DOHH2 (cell line): ENCODE measurements at regions not wholly inside any gene's neighbourhood (a gene's known extent, or its start where the extent isn't known, plus 50 kb on each side); places are given as distances from the start of the nearest gene placed in this dataset.

ENCODE experiments used
- H3F3A ChIP-seq: fragments of 200-600 bp; sonication (generic), shearing (Covaris generic); 2 replicates; pipeline ENCODE4 v1.6.0; 2016; ENCODE audit warnings: antibody characterized with exemption, mild to moderate bottlenecking; ENCODE audit not compliant: control insufficient read depth, insufficient read depth
- H3K27ac ChIP-seq: fragments of 200-600 bp; sonication (generic); 2 replicates; pipeline ENCODE4 v1.5.1; 2014; ENCODE audit warnings: low read depth, mild to moderate bottlenecking, low read length, moderate library complexity
- H3K27me3 ChIP-seq: fragments of 200-600 bp; sonication (generic); 2 replicates; pipeline ENCODE4 v1.6.1; 2014; ENCODE audit warnings: mild to moderate bottlenecking, low read length, mixed read lengths; ENCODE audit not compliant: control insufficient read depth
- H3K36me3 ChIP-seq: fragments of 200-600 bp; sonication (generic); 2 replicates; pipeline ENCODE4 v1.6.1; 2014; ENCODE audit warnings: mild to moderate bottlenecking, low read length, moderate library complexity, mixed read lengths; ENCODE audit not compliant: control insufficient read depth
- H3K4me1 ChIP-seq: fragments of 200-600 bp; sonication (generic); 2 replicates; pipeline ENCODE4 v1.6.1; 2014; ENCODE audit warnings: mild to moderate bottlenecking, low read length, mixed read lengths; ENCODE audit not compliant: control insufficient read depth
- H3K4me2 ChIP-seq: fragments of 200-600 bp; sonication (generic); 2 replicates; pipeline ENCODE4 v1.6.0; 2014; ENCODE audit warnings: mild to moderate bottlenecking, low read length, moderate library complexity
- H3K4me3 ChIP-seq: fragments of 200-600 bp; sonication (generic); 2 replicates; pipeline ENCODE4 v1.5.1; 2014; ENCODE audit warnings: mild to moderate bottlenecking, low read length, mixed read lengths
- H3K79me2 ChIP-seq: fragments of 200-600 bp; sonication (generic); 2 replicates; pipeline ENCODE4 v1.6.1; 2014; ENCODE audit warnings: mild to moderate bottlenecking, low read length, mixed read lengths; ENCODE audit not compliant: control insufficient read depth
- H3K9me2 ChIP-seq: fragments of 200-600 bp; sonication (generic); replicated peaks from 2 replicates; pipeline ENCODE4 v1.6.1; 2014; ENCODE audit warnings: mild to moderate bottlenecking, low read length, mixed read lengths; ENCODE audit not compliant: control insufficient read depth
- H3K9me3 ChIP-seq: fragments of 200-600 bp; sonication (generic); 2 replicates; pipeline ENCODE4 v1.6.1; 2014; ENCODE audit warnings: antibody characterized with exemption, low read length, mixed read lengths; ENCODE audit not compliant: control insufficient read depth, insufficient read depth
- H4K20me1 ChIP-seq: fragments of 200-600 bp; sonication (generic); 2 replicates; pipeline ENCODE4 v1.6.0; 2014; ENCODE audit warnings: low read depth, mild to moderate bottlenecking, antibody characterized with exemption, low read length, moderate library complexity; ENCODE audit not compliant: control insufficient read depth, insufficient read depth
- CTCF ChIP-seq: fragments of 200-600 bp; sonication (generic); IDR thresholded peaks from one replicate; pipeline ENCODE4 v1.5.1; 2014; ENCODE audit warnings: antibody characterized with exemption, mild to moderate bottlenecking, low read depth, low read length; ENCODE audit not compliant: poor library complexity, severe bottlenecking
- EZH2phosphoT487 ChIP-seq: fragments of 200-600 bp; sonication (generic); IDR thresholded peaks from 2 replicates; pipeline ENCODE4 v1.6.1; 2017; ENCODE audit warnings: borderline replicate concordance, mild to moderate bottlenecking, antibody characterized with exemption, low read length, moderate library complexity, mixed read lengths

- TF ChIP-seq CTCF, result no peak
- TF ChIP-seq EZH2phosphoT487, result no peak
- Histone ChIP-seq H3K4me1 (no peaks in the 10 kb centered on the region), H3K9me2 (no peaks in the 10 kb centered on the region), H3K79me2 (no peaks in the 10 kb centered on the region), H3K9me3 (no peaks in the 10 kb centered on the region), H3K27me3 (no peaks in the 10 kb centered on the region), H3K36me3 (no peaks in the 10 kb centered on the region), H4K20me1 (no peaks in the 10 kb centered on the region), H3F3A (no peaks in the 10 kb centered on the region), H3K27ac (no peak overlapping the region), H3K4me3 (no peak overlapping the region), H3K4me2 (no peak overlapping the region)
These were observed 491.4 kb upstream of the GRID2 start for GRCh38 chr4:91812319-91812718.

GRCh38 chr4:91824773-91825172, 479.0 kb upstream of the GRID2 start:
- Histone ChIP-seq H3K4me3 (no peak overlapping the region), H3K9me3 (no peaks in the 10 kb centered on the region), H3K27ac (no peak overlapping the region), H3K4me1 (no peaks in the 10 kb centered on the region), H3K9me2 (no peaks in the 10 kb centered on the region), H3F3A (no peaks in the 10 kb centered on the region), H3K4me2 (no peak overlapping the region), H3K36me3 (no peaks in the 10 kb centered on the region), H3K27me3 (no peaks in the 10 kb centered on the region), H3K79me2 (no peaks in the 10 kb centered on the region), H4K20me1 (no peaks in the 10 kb centered on the region)
- TF ChIP-seq CTCF (no peak), EZH2phosphoT487 (no peak)

- no peaks in the 10 kb centered on the region for H3K9me2 ChIP-seq
- no peaks in the 10 kb centered on the region for H3K27me3 ChIP-seq
- H3K27ac ChIP-seq, result no peak overlapping the region
- no peaks in the 10 kb centered on the region for H3K4me1 ChIP-seq
- TF ChIP-seq EZH2phosphoT487, result no peak
- TF ChIP-seq CTCF, result no peak
- H3K4me2 ChIP-seq, result no peak overlapping the region
- no peak overlapping the region for H3K4me3 ChIP-seq
- no peaks in the 10 kb centered on the region for H3F3A ChIP-seq
- H3K36me3 ChIP-seq, result no peaks in the 10 kb centered on the region
- no peaks in the 10 kb centered on the region for H3K79me2 ChIP-seq
- no peaks in the 10 kb centered on the region for H4K20me1 ChIP-seq
- H3K9me3 ChIP-seq, result no peaks in the 10 kb centered on the region
These were observed 477.6 kb upstream of the GRID2 start for GRCh38 chr4:91826186-91826585.

- H3K79me2 ChIP-seq, result no peaks in the 10 kb centered on the region
- no peaks in the 10 kb centered on the region for H3K4me1 ChIP-seq
- H3K36me3 ChIP-seq, result no peaks in the 10 kb centered on the region
- H3K27ac ChIP-seq, result no peak overlapping the region
- H3K9me2 ChIP-seq, result no peaks in the 10 kb centered on the region
- no peaks in the 10 kb centered on the region for H4K20me1 ChIP-seq
- TF ChIP-seq CTCF, result no peak
- no peak for TF ChIP-seq EZH2phosphoT487
- no peak overlapping the region for H3K4me3 ChIP-seq
- H3K4me2 ChIP-seq, result no peak overlapping the region
- H3F3A ChIP-seq, result no peaks in the 10 kb centered on the region
- H3K27me3 ChIP-seq, result no peaks in the 10 kb centered on the region
- no peaks in the 10 kb centered on the region; the same call in 1 of the 2 replicates for H3K9me3 ChIP-seq
These were observed 475.9 kb upstream of the GRID2 start for GRCh38 chr4:91827914-91828313.
